HG03095 (cell line): ENCODE measurements at regions not wholly inside any gene's neighbourhood (a gene's known extent, or its start where the extent isn't known, plus 50 kb on each side); places are given as distances from the start of the nearest gene placed in this dataset.

Experiments
- ATAC-seq: cut with Tn5 transposase; IDR thresholded peaks from one replicate; pipeline ENCODE4 v1.9.1; 2021; ENCODE audit warnings: moderate library complexity; ENCODE audit not compliant: unreplicated experiment

GRCh38 chr4:122555216-122555615 is 65.7 kb downstream of the IL21 start:
- no peak for ATAC-seq

GRCh38 chr4:122553432-122553831 is 67.4 kb downstream of the IL21 start:
- ATAC-seq: no peak

- ATAC-seq: no peak
Measured at GRCh38 chr4:122552898-122553297, 68.0 kb downstream of the IL21 start.

GRCh38 chr4:122548886-122549630 is 71.8 kb downstream of the IL21 start:
- ATAC-seq: no peak

- ATAC-seq: no peak
Measured at GRCh38 chr4:122548452-122548851, 72.4 kb downstream of the IL21 start.

- peak; percentile 93 for ATAC-seq
Measured at GRCh38 chr4:122542411-122543236, 78.2 kb downstream of the IL21 start.

- ATAC-seq: no peak
Measured at GRCh38 chr4:122541996-122542395, 78.9 kb downstream of the IL21 start.

GRCh38 chr4:122540838-122541237 is 80.0 kb downstream of the IL21 start:
- no peak for ATAC-seq

- ATAC-seq: no peak
Measured at GRCh38 chr4:122539861-122540465, 80.9 kb downstream of the IL21 start.

GRCh38 chr4:122537388-122538135 is 81.0 kb upstream of the IL2 start:
- ATAC-seq: no peak

GRCh38 chr4:122536001-122536400 is 79.5 kb upstream of the IL2 start:
- ATAC-seq: no peak

GRCh38 chr4:122534776-122535175 is 78.3 kb upstream of the IL2 start:
- ATAC-seq: no peak

GRCh38 chr4:122533841-122534240 is 77.3 kb upstream of the IL2 start:
- ATAC-seq: no peak

- no peak for ATAC-seq
Measured at GRCh38 chr4:122532766-122533165, 76.2 kb upstream of the IL2 start.

GRCh38 chr4:122531514-122531913 is 75.0 kb upstream of the IL2 start:
- no peak for ATAC-seq

- ATAC-seq: no peak
Measured at GRCh38 chr4:122531038-122531437, 74.5 kb upstream of the IL2 start.

- ATAC-seq: no peak
Measured at GRCh38 chr4:122528879-122529278, 72.4 kb upstream of the IL2 start.

- ATAC-seq: no peak
Measured at GRCh38 chr4:122525865-122526264, 69.3 kb upstream of the IL2 start.

- ATAC-seq: no peak
Measured at GRCh38 chr4:122524176-122524575, 67.7 kb upstream of the IL2 start.

GRCh38 chr4:122522944-122523343 is 66.4 kb upstream of the IL2 start:
- no peak for ATAC-seq

GRCh38 chr4:122517345-122517744 is 60.8 kb upstream of the IL2 start:
- no peak for ATAC-seq
